Breast epithelium (tissue), 4 donors: ENCODE measurements at regions not wholly inside any gene's neighbourhood (a gene's known extent, or its start where the extent isn't known, plus 50 kb on each side); places are given as distances from the start of the nearest gene placed in this dataset.

Experiments
- DNase-seq, 2 donors: peaks; one replicate each; pipeline ENCODE4 v3.0.0-alpha.2; 2019; ENCODE audit warnings: low spot score in 2 of 2
- H3K27ac ChIP-seq, 2 donors: fragments of 200-600 bp; sonication (generic) in 1 of 2; one replicate each; pipeline ENCODE4 v1.5.1; 2016 to 2019; ENCODE audit warnings: mild to moderate bottlenecking in 1 of 2
- H3K27me3 ChIP-seq, 2 donors: fragments of 200-600 bp; sonication (generic) in 1 of 2; one replicate each; pipeline versions ENCODE4 v1.5.1 to v1.6.0; 2017 to 2019; ENCODE audit warnings: control low read depth in 1 of 2, mild to moderate bottlenecking in 1 of 2
- H3K36me3 ChIP-seq: fragments of 200-600 bp; one replicate; pipeline ENCODE4 v1.5.1; 2019
- H3K4me1 ChIP-seq, 2 donors: fragments of 200-600 bp; sonication (generic); one replicate each; pipeline ENCODE4 v1.5.1; 2016 to 2019; ENCODE audit warnings: control low read depth in 1 of 2
- H3K4me3 ChIP-seq, 3 donors: fragments of 200-600 bp; sonication (generic); 1 replicate in 2 of 3; 2 replicates in 1 of 3; pipeline ENCODE4 v1.5.1; 2016 to 2019; ENCODE audit warnings: mild to moderate bottlenecking in 3 of 3, moderate library complexity in 2 of 3
- H3K9me3 ChIP-seq, 2 donors: fragments of 200-600 bp; sonication (generic) in 1 of 2; one replicate each; pipeline ENCODE4 v1.5.1; 2016 to 2019; ENCODE audit warnings: control low read depth in 1 of 2
- POLR2A ChIP-seq: fragments of 450-650 bp; IDR thresholded peaks from one replicate; pipeline ENCODE4 v1.6.1; 2016; ENCODE audit warnings: antibody characterized with exemption, mild to moderate bottlenecking, moderate library complexity
- POLR2AphosphoS5 ChIP-seq, 3 donors: sonication (generic); formaldehyde crosslinking; IDR thresholded peaks; one replicate each; pipeline ENCODE4 v1.6.1; 2017; ENCODE audit warnings: antibody characterized with exemption in 3 of 3
- intact Hi-C: fragments of 100-400 bp; cut with DNase I; formaldehyde crosslinking; loops from one replicate; pipeline ENCODE4 v1.15.1; 2023; ENCODE audit warnings: low total_unique reads
- TF ChIP-seq, protein P1 (sequence below), 3 donors: fragments of 450-650 bp; IDR thresholded peaks; one replicate each; pipeline ENCODE4 v1.5.1; 2016 to 2017; ENCODE audit warnings: antibody characterized with exemption in 3 of 3, mild to moderate bottlenecking in 3 of 3, moderate library complexity in 3 of 3

GRCh38 chr3:13222891-13223573 lies 149.8 kb upstream of the IQSEC1 start:
- Histone ChIP-seq H3K4me1 (no peaks in the 10 kb centered on the region), H3K27ac (no peak overlapping the region), H3K4me3 (no peak overlapping the region), H3K36me3 (no peaks in the 10 kb centered on the region), H3K27me3 (no peaks in the 10 kb centered on the region), H3K9me3 (no peaks in the 10 kb centered on the region)
- intact Hi-C loops = no loop called here
- no peak for TF ChIP-seq POLR2AphosphoS5 (IDR thresholded peaks at IDR 0.05)
- no peak for DNase-seq

DNA sequence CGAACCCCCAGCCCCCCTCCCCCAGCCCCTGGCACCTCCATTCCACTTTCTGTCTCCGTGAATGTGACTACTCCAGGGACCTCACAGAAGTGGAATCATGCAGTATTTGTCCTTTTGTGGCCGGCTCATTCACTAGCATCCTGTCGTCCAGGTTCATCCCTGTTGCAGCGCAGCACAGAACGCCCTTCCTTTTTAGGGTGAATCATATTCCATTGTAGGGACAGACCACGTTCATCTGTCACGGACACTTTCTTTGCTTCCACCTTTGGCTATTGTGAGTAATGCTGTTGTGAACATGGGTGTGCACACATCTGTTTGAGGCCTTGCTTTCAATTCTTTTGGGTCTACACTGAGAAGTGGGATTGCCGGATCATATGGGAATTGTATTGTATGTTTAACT lies 148.9 kb upstream of the IQSEC1 start:
- no peak for DNase-seq
- no peaks in the 10 kb centered on the region for H3K9me3 ChIP-seq
- no peak overlapping the region for H3K4me3 ChIP-seq
- H3K27ac ChIP-seq = no peak overlapping the region
- H3K4me1 ChIP-seq = no peaks in the 10 kb centered on the region
- no peaks in the 10 kb centered on the region for H3K36me3 ChIP-seq
- TF ChIP-seq, protein P1, sequence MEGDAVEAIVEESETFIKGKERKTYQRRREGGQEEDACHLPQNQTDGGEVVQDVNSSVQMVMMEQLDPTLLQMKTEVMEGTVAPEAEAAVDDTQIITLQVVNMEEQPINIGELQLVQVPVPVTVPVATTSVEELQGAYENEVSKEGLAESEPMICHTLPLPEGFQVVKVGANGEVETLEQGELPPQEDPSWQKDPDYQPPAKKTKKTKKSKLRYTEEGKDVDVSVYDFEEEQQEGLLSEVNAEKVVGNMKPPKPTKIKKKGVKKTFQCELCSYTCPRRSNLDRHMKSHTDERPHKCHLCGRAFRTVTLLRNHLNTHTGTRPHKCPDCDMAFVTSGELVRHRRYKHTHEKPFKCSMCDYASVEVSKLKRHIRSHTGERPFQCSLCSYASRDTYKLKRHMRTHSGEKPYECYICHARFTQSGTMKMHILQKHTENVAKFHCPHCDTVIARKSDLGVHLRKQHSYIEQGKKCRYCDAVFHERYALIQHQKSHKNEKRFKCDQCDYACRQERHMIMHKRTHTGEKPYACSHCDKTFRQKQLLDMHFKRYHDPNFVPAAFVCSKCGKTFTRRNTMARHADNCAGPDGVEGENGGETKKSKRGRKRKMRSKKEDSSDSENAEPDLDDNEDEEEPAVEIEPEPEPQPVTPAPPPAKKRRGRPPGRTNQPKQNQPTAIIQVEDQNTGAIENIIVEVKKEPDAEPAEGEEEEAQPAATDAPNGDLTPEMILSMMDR (IDR thresholded peaks at IDR 0.05) = no peak
- no peak for TF ChIP-seq POLR2AphosphoS5 (IDR thresholded peaks at IDR 0.05)
- TF ChIP-seq POLR2A = no peak
- intact Hi-C loops = no loop called here
- no peaks in the 10 kb centered on the region for H3K27me3 ChIP-seq

DNA sequence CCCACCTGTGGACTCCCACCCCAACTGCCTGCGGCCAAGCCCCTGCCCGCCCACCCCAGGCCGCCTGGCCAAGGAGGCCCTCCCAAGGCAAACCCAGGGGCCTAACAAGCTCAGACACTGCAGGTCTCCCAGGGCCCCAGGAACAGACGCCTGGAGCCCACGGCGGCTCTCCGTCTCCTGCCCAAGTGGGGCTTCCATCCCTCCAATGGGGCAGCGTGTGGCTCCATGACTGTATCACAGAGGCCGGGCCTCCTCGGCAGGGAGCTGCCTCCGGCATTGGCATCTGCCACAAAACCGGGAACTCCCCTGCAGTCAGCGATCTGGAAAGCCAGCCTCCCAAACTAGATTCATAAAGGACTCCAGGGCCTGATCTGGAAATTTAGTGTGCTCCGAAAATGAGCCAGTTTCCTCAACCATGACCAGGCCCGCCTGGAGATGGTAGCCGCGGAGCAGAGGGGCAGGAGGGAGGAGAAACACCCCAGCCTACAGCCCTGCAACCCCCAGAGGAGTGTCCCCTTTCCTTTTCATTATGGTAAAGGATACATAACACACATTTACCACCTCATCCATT lies 148.3 kb upstream of the IQSEC1 start:
- H3K36me3 ChIP-seq = no peaks in the 10 kb centered on the region
- no peaks in the 10 kb centered on the region for H3K27me3 ChIP-seq
- TF ChIP-seq POLR2AphosphoS5 (IDR thresholded peaks at IDR 0.05) (no peak), POLR2A (no peak)
- TF ChIP-seq, protein P1 (IDR thresholded peaks at IDR 0.05) = no peak
- no peak for DNase-seq
- H3K27ac ChIP-seq = no peak overlapping the region
- H3K9me3 ChIP-seq = no peaks in the 10 kb centered on the region
- H3K4me1 ChIP-seq = no peaks in the 10 kb centered on the region
- intact Hi-C loops = no loop called here
- no peak overlapping the region for H3K4me3 ChIP-seq

GRCh38 chr3:13220991-13221390 lies 147.8 kb upstream of the IQSEC1 start:
- Histone ChIP-seq H3K9me3 (no peaks in the 10 kb centered on the region), H3K27ac (no peak overlapping the region), H3K4me3 (no peak overlapping the region), H3K4me1 (no peaks in the 10 kb centered on the region), H3K36me3 (no peaks in the 10 kb centered on the region), H3K27me3 (no peaks in the 10 kb centered on the region)
- no peak for DNase-seq
- TF ChIP-seq, protein P1 (IDR thresholded peaks at IDR 0.05) = no peak
- TF ChIP-seq POLR2A (no peak), POLR2AphosphoS5 (IDR thresholded peaks at IDR 0.05) (no peak)
- intact Hi-C loops = no loop called here

- Histone ChIP-seq H3K27me3 (no peaks in the 10 kb centered on the region), H3K9me3 (no peaks in the 10 kb centered on the region), H3K36me3 (no peaks in the 10 kb centered on the region), H3K4me1 (no peaks in the 10 kb centered on the region), H3K4me3 (no peak overlapping the region), H3K27ac (no peak overlapping the region)
- TF ChIP-seq POLR2A (no peak), POLR2AphosphoS5 (IDR thresholded peaks at IDR 0.05) (no peak)
- TF ChIP-seq, protein P1 (IDR thresholded peaks at IDR 0.05) = no peak
- intact Hi-C loops = no loop called here
- DNase-seq = no peak
Measured at GRCh38 chr3:13219902-13220296, 146.7 kb upstream of the IQSEC1 start.
